GM15510 (cell line): ENCODE measurements at regions not wholly inside any gene's neighbourhood (a gene's known extent, or its start where the extent isn't known, plus 50 kb on each side); places are given as distances from the start of the nearest gene placed in this dataset.

Experiments used
- POLR2A ChIP-seq: IDR thresholded peaks from 3 replicates; pipeline ENCODE4 v1.6.1; 2011; ENCODE audit warnings: borderline replicate concordance; ENCODE audit not compliant: insufficient read length; ENCODE audit errors: extremely low read depth

GRCh38 chr4:14615671-14616070 is 386.6 kb upstream of the CPEB2 start:
- no peak for TF ChIP-seq POLR2A

DNA sequence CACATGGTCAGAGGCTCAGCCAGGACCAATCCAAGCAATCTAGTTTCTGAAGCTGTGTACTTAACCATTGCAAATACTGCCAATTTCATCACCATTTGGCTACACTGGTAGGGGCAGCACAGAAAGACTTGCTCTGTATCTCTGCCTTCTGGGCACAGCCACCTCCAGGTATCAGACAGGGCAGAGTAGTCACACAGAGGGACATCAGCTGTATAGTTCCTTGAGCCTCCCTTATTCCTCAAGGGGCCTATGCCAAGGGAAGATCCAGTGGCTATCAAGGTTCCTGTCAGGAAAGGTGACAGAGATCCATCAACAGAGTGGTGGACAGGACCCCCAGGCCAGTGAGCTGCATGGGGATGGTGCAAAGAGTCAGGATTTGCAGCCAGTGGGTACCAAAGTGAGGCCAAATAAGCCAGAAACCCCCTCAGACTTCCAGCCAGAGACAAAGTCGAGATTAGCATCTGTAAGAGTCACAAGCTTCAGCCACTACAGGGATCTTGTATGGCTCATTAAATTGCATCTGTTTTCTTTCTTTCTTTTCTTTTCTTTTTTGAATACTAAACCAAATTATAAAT is 381.6 kb upstream of the CPEB2 start:
- no peak for TF ChIP-seq POLR2A

- no peak for TF ChIP-seq POLR2A
These were observed 380.4 kb upstream of the CPEB2 start for GRCh38 chr4:14621731-14622463.

GRCh38 chr4:14627038-14627437 is 375.2 kb upstream of the CPEB2 start:
- no peak for TF ChIP-seq POLR2A

- no peak for TF ChIP-seq POLR2A
These were observed 370.4 kb upstream of the CPEB2 start for GRCh38 chr4:14631806-14632440.

GRCh38 chr4:14636563-14636962 is 365.7 kb upstream of the CPEB2 start:
- no peak for TF ChIP-seq POLR2A

DNA sequence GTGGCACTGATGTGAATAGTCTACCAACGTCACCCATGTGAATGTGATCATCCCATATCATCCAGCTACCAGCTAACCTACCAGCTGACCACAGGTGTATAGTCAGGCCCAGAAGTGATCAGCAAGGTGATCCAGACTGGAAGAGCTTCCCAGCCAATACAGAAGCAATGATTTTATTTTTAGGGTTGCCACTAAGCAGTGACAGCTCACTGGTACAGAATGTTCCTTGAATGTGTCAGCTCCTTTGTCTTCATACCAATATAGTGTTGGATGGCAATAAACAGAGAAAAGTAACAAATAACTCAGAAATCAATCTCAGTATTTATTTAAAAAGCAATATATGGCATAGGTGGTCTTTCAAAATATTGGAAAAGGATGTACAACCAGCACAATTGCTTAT is 361.8 kb upstream of the CPEB2 start:
- TF ChIP-seq POLR2A = no peak

DNA sequence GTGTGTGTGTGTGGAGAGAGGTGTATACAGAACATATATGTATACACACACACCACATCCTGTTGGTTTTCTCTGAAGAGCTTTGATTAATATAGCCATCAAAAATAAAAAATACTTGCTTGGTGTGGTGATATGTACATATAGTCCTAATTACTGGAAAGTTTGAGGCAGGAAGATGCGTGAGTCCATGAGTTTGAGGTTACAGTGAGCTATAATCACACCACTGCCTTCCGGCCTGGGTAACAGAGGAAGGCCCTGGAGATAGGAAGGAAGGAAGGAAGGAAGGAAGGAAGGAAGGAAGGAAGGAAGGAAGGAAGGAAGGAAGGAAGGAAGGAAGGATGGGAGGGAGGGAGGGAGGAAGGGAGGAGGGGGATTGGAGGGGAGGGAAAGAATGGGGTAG is 360.4 kb upstream of the CPEB2 start:
- TF ChIP-seq POLR2A = no peak

DNA sequence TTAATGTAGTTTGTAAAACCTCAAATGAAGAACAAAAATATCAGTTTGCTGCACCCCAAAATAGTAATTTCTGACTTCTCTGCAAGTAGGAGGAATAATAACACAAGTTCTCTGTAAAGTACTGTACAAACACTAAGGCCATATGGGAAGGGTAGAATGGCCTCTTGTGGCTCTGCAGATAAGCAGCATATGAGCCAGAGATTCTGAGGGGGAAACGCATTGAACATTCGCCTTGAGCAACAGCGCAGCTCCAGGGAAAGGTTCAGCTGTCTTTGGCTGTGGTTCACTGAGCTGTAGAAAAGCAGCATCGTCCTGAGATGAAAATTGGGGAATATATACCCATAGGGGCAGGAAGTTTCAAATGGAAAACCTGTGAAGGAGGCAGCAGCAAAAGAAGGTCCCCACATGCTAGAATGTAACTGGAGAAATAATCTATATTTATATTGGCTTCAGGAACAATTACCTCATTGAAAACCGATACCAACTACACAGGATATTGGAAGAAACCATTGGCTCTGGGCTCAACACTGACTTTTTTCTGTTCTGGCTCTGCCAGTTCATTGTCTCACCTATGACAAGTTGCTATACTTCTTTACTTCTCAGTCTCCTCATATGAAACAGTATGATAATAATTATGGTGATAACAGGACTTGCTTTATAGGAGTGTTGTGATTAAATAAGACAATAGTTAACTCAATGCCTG is 357.6 kb upstream of the CPEB2 start:
- no peak for TF ChIP-seq POLR2A

DNA sequence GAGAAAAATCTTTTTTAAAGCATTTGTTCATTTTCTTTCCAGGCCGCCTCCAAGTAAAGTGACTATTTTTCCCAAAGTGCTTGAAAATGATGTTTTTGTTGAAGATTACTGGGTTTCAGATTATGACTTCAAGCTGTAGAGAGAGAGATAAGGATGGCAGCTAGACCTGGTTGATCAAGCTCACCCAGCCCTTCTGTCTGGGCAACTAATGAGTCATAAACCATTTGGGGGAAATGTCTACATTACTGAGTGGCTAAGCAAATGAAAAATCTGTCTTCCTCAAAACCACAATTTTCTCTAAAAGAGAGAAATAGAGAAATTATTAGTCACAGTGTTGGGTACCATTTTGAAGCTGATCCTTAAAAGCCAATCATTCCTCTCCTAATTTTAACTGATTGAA is 355.4 kb upstream of the CPEB2 start:
- TF ChIP-seq POLR2A = no peak

DNA sequence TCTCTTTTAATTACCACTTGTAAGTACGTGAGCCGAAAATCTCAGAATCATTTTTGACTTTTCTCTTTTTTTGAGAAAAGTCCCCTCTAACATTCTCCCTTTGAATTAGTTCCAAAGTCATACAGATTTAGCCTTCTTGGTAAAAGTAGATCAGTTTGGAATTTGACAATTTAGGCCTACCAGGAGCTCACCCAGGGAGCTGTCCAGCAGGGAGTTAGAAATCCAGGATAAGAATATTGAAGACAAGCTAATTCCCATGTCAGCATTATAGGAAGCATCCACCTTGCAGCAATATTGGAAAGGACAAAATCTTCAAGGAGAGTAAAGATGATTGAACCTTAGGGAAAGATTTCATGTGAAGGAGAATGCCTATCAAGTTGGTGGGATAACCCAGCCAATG is 352.2 kb upstream of the CPEB2 start:
- TF ChIP-seq POLR2A = no peak

- TF ChIP-seq POLR2A = no peak
These were observed 349.8 kb upstream of the CPEB2 start for GRCh38 chr4:14652522-14652921.

GRCh38 chr4:14653338-14653737 is 348.9 kb upstream of the CPEB2 start:
- no peak for TF ChIP-seq POLR2A

- TF ChIP-seq POLR2A = no peak
These were observed 343.0 kb upstream of the CPEB2 start for GRCh38 chr4:14659286-14659685.

GRCh38 chr4:14667624-14668151 is 334.6 kb upstream of the CPEB2 start:
- TF ChIP-seq POLR2A = no peak

DNA sequence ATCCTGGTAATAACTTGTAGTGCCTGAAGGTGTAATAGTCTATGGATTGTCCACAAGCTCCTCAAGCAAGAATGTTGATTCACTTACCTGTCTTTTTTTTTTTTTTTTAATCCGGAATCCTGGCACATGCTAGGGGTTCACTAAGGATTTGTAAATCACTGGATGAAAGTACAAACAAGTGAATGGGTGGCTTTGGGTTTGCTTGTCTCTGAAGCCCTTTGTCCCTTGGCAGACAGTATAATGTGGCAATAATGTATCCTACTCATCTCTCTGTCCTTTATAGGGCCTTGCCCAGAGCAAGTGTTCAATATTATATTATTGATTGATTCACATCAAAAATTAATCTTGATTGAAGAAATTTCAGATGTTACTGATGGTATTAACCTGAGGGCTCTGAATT is 334.0 kb upstream of the CPEB2 start:
- TF ChIP-seq POLR2A = no peak

DNA sequence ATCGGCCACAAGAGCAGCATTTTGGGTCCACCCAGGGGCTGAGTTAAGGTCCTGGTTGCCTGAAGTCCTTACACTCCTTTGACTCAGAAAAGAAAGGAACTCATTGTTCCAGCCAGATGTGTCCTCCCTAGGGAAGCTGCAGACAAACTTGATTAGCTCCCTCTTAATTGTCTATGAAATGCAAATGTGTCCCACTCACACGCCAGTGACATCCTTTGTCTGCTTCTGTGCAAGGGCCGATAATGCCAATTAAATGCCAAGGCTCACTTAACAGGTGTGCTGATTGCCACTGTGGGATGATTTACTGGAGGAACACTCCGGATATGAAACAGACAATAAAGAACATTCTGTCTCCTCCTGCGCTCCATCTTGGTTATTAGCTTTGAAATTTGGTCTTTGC is 332.9 kb upstream of the CPEB2 start:
- TF ChIP-seq POLR2A = no peak
